ENCODE measurements at regions not wholly inside any gene's neighbourhood (a gene's known extent, or its start where the extent isn't known, plus 50 kb on each side); places are given as distances from the start of the nearest gene placed in this dataset.

- DNase-seq: no peak
Measured at GRCh38 chr17:17398188-17398942, 78.4 kb upstream of the MED9 start.

- DNase-seq: no peak
Measured at GRCh38 chr17:17398943-17399926, 77.6 kb upstream of the MED9 start.

- DNase-seq: no peak
Measured at GRCh38 chr17:17400070-17400469, 76.7 kb upstream of the MED9 start.

GRCh38 chr17:17400566-17401184 lies 76.1 kb upstream of the MED9 start:
- DNase-seq: no peak

- DNase-seq: no peak
Measured at GRCh38 chr17:17401271-17401781, 75.5 kb upstream of the MED9 start.

- no peak for DNase-seq
Measured at GRCh38 chr17:17402558-17402957, 74.2 kb upstream of the MED9 start.

- no peak for DNase-seq
Measured at GRCh38 chr17:17403065-17403464, 73.7 kb upstream of the MED9 start.

GRCh38 chr17:17403899-17404576 lies 72.8 kb upstream of the MED9 start:
- DNase-seq: peak; percentile 15

- DNase-seq: no peak
Measured at GRCh38 chr17:17405673-17406072, 71.1 kb upstream of the MED9 start.

- no peak for DNase-seq
Measured at GRCh38 chr17:17406225-17406624, 70.6 kb upstream of the MED9 start.

- no peak for DNase-seq
Measured at GRCh38 chr17:17408236-17408794, 68.5 kb upstream of the MED9 start.

- DNase-seq: no peak
Measured at GRCh38 chr17:17410357-17410756, 66.4 kb upstream of the MED9 start.

- DNase-seq: no peak
Measured at GRCh38 chr17:17411692-17412091, 65.1 kb upstream of the MED9 start.

GRCh38 chr17:17412326-17412725 lies 64.5 kb upstream of the MED9 start:
- no peak for DNase-seq

GRCh38 chr17:17413215-17413792 lies 63.5 kb upstream of the MED9 start:
- no peak for DNase-seq

GRCh38 chr17:17413821-17414220 lies 63.0 kb upstream of the MED9 start:
- DNase-seq: no peak

- DNase-seq: no peak
Measured at GRCh38 chr17:17414341-17414805, 62.4 kb upstream of the MED9 start.

- no peak for DNase-seq
Measured at GRCh38 chr17:17415006-17415405, 61.8 kb upstream of the MED9 start.

GRCh38 chr17:17416007-17416399 lies 60.8 kb upstream of the MED9 start:
- DNase-seq: no peak

- DNase-seq: no peak
Measured at GRCh38 chr17:17416400-17417360, 60.1 kb upstream of the MED9 start.
